ENCODE measurements at regions not wholly inside any gene's neighbourhood (a gene's known extent, or its start where the extent isn't known, plus 50 kb on each side); places are given as distances from the start of the nearest gene placed in this dataset.
A peak's percentile ranks its signal among the peaks of the same experiment; 100 is the strongest.

GRCh38 chr2:198231562-198231961, 427.2 kb downstream of the PLCL1 start:
- no peak overlapping the region for H3K4me3 ChIP-seq (ENCODE audit: control insufficient read depth, low read depth, low read length)

GRCh38 chr2:198220763-198221610, 416.6 kb downstream of the PLCL1 start:
- no peak for TF ChIP-seq CTCF (conservative IDR thresholded peaks at IDR 0.05; ENCODE audit: control insufficient read depth, insufficient read depth, low read depth, low read length)
- no peak for DNase-seq (ENCODE audit: low read depth)
- H3K4me3 ChIP-seq (ENCODE audit: control insufficient read depth, low read depth, low read length), result no peak overlapping the region

More at GRCh38 chr2:198231562-198231961, 427.2 kb downstream of the PLCL1 start:
- no peak for TF ChIP-seq CTCF (conservative IDR thresholded peaks at IDR 0.05; ENCODE audit: control insufficient read depth, insufficient read depth, low read depth, low read length)
- peak; percentile 2 for DNase-seq (ENCODE audit: low read depth)

- TF ChIP-seq CTCF (conservative IDR thresholded peaks at IDR 0.05; ENCODE audit: control insufficient read depth, insufficient read depth, low read depth, low read length), result no peak
- no peak overlapping the region for H3K4me3 ChIP-seq (ENCODE audit: control insufficient read depth, low read depth, low read length)
- DNase-seq (ENCODE audit: low read depth), result no peak
These were observed 414.9 kb downstream of the PLCL1 start for GRCh38 chr2:198219292-198219691.

- DNase-seq (ENCODE audit: low read depth), result peak; percentile 38
- no peak overlapping the region for H3K4me3 ChIP-seq (ENCODE audit: control insufficient read depth, low read depth, low read length)
- TF ChIP-seq CTCF (conservative IDR thresholded peaks at IDR 0.05; ENCODE audit: control insufficient read depth, insufficient read depth, low read depth, low read length), result no peak
These were observed 409.8 kb downstream of the PLCL1 start for GRCh38 chr2:198214114-198214596.

GRCh38 chr2:198213253-198213652, 408.9 kb downstream of the PLCL1 start:
- no peak for TF ChIP-seq CTCF (conservative IDR thresholded peaks at IDR 0.05; ENCODE audit: control insufficient read depth, insufficient read depth, low read depth, low read length)
- no peak for DNase-seq (ENCODE audit: low read depth)
- no peak overlapping the region for H3K4me3 ChIP-seq (ENCODE audit: control insufficient read depth, low read depth, low read length)

- no peak overlapping the region for H3K4me3 ChIP-seq (ENCODE audit: control insufficient read depth, low read depth, low read length)
- no peak for DNase-seq (ENCODE audit: low read depth)
- no peak for TF ChIP-seq CTCF (conservative IDR thresholded peaks at IDR 0.05; ENCODE audit: control insufficient read depth, insufficient read depth, low read depth, low read length)
These were observed 407.3 kb downstream of the PLCL1 start for GRCh38 chr2:198211706-198212105.

All from fibroblast of mammary gland (primary cell).